ENCODE measurements at regions not wholly inside any gene's neighbourhood (a gene's known extent, or its start where the extent isn't known, plus 50 kb on each side); places are given as distances from the start of the nearest gene placed in this dataset.

DNA sequence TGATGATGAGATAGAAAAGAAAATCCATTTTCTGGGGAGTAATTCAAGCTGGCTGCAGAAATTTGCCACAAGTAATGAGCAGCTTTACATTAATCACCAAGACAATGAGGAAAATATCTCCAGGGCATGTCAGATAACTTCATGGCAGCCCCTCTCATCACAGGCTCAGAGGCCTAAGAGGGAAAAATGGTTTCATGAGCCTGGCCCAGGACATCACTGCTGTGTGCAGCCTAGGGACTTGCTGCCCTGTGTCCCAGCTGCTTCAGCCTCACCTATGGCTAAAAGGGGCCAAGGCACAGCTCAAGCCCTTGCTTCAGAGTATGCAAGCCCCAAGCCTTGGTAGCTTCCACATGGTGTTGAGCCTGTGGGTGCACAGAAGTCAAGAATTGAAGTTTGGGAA is 161.7 kb downstream of the OPA1 start:
- no peak for DNase-seq

DNA sequence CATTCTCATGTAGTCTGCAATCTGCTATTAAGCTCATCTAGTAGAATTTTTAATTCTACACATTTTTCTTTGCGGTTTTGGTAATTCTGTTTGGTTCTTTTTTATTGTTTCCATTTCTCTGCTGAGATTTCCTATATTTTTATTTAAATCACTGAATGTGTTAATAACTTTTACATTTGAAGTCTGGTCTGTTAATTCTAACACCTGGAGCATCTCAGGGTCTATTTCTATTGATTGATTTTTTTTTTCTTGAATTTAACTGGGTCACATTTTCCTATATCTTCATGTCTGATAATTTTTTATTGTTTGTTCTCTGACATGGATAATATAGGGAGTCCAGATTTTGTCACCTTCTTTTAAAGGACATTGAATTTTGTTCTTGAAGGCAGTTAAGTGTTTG is 163.5 kb downstream of the OPA1 start:
- no peak for DNase-seq

DNA sequence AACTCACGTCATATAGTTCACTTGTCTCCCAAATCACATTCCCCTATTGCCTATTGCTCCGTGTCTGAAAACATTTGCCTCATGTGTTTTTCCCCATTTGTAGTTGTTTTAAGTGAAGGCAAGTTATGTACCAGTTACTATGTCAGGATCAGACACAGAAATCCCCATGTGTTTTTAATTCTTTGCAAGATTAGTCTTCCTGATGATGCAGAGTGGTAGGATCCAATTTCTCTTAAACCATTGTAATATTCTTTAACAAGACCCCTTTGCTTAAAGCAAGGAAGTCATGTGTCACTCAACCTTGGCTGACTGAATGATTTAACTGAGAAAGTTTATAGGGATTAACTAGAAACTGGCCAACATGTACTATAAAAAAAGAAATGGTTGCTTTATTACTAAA is 164.4 kb downstream of the OPA1 start:
- DNase-seq, result no peak

DNA sequence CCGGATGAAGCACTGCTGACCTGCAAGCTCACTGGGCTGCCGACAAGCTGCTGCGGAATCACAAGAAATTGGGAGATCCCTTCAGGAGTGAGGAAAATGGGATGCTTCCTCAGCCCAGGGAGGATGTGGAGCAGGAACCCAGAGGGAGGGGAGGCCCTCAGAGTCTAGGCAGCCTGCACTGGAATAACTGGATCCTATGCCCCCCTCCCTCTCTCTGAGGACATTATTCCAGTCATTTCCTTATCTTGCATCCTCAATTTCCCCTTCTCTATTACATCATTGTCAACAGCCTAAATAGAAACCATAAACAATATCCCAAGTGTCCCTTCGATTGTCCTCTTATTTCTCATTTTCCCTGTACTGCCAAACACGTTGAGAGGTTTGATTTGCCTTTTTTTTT is 169.0 kb downstream of the OPA1 start:
- DNase-seq, result no peak

DNA sequence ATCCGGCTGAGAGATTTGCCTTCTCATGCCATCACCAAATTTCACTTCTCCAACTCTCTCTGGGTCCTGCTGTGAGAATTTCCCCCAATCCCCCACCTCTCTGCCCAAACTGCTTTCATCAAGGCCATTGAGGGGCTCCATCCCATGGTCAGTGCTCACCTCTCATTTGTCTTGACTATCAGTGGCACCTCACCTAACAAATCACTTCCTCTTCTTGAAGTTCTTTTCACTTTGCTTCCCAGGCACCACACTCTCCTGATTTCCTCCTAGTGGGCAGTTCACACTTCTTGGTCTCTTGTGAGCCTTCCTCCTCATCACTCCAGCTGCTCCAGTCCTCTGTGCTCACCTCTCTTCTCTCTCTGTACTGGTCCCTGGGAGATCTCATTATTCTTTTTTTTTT is 169.6 kb downstream of the OPA1 start:
- DNase-seq, result no peak

DNA sequence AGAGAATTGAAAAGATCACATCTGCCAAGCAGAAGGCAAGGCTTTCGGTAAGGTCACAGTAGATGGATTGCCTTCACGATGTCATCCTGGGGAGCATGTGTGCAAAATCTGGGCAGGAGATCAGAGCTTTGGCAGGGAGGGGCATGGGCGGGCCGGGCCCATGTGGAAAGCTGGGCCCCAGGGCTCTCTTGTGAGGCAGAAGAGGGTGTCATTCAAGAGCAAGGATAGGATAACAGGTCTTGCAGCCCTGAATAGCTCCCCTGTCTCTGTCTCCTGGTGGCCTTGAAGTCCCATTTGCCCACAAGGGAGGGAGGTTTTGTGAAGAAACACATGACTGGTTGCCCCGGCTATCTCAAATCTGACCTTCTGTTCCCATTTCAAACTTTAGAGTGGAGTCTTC is 172.0 kb downstream of the OPA1 start:
- no peak for DNase-seq

DNA sequence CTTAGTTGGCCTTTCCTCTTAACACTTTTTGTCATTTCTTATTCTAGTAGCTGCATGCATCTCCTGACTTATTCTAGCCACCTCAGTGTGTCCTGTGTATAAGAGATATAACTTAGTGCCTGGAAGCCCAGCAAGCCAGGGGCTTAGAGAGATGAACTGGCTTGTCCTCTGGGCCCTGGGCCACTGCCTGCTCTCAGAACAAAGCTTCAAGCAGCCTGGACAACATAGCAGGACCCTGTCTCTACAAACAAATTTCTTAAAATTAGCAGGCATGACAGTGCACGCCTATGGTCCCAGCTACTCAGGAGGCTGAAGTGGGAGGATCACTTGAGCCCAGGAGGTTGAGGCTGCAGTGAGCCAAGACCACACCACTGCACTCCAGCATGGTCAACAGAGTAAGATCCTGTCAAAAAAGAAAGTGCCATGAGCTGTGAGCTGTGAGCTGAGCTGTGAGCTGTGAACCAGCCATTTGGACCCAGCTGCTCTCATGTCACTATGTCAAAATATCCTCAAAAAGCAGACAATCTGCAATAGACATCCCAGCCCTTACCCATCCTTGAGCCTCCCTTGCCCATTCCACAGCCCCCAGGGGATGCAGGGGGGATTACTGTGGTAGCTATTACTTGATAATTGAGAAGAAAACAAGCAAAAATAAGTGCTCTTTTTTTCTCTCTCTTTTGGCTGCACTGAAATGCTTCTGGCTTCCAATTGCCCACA is 174.5 kb downstream of the OPA1 start:
- DNase-seq, result no peak

DNA sequence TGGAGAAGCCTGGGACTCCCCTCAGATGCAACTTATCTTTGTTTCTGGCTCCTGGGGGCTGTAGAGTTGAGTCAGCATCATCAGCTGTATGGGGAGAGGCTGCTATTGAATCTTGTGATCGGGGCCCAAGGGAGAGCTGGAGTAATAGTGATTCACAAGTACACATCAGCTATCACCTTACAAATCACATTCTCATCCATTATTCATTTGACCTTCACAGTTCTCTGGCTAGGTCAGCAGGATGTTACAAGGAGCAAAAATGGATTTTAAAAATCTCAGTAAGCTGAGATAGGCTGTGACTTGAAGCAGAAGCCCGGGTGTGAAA is 175.0 kb downstream of the OPA1 start:
- DNase-seq, result no peak

DNA sequence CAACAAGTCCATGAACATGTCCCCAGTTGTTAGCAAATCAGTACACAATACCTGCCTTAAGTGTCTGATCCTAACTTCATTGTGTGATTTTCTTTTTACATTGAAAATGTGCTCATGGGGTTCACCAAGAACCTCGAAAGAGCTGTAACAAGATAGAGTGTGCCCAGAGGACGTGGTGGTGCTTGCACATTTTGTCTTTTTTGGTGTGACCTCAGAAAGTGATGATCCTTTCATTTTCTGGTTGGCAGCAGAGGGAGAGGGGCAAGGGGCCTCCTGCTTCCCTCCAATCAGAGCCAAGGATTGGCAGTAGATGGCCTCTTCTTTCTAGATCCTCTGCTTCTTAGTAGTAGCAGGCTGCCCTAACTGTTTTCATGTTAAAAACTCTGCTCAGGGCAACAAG is 176.4 kb downstream of the OPA1 start:
- DNase-seq, result no peak

DNA sequence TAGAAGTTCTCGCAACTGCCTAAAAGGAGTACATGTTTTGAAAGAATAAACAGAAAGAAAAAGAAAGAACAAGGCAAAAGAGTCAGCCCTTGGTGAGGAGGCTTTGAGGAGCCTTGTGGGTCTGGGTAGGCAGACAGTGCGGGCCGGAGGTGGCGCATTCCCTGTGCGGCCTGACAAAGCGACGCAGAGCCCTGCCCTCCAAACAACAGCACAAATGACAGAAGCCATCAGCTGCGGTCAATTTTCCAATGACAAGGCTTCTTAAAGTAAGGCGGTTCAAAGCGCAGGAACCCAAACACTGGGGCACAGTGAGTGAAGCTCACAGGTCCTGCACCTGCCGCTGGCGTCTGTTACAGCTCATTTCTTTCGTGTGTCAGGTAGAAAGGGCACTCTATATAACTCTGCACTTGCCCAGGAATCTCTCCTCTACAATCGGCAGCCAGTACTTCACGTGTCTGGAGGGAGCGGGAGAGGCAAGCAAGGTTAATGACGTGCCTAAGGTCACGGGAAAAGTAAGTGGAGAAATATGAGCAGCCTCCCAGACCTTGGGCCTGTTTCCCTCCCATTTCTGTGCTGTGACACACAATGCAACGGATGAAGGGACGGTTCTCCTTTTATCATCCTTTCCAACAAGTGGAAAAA is 178.1 kb downstream of the OPA1 start:
- no peak for DNase-seq

DNA sequence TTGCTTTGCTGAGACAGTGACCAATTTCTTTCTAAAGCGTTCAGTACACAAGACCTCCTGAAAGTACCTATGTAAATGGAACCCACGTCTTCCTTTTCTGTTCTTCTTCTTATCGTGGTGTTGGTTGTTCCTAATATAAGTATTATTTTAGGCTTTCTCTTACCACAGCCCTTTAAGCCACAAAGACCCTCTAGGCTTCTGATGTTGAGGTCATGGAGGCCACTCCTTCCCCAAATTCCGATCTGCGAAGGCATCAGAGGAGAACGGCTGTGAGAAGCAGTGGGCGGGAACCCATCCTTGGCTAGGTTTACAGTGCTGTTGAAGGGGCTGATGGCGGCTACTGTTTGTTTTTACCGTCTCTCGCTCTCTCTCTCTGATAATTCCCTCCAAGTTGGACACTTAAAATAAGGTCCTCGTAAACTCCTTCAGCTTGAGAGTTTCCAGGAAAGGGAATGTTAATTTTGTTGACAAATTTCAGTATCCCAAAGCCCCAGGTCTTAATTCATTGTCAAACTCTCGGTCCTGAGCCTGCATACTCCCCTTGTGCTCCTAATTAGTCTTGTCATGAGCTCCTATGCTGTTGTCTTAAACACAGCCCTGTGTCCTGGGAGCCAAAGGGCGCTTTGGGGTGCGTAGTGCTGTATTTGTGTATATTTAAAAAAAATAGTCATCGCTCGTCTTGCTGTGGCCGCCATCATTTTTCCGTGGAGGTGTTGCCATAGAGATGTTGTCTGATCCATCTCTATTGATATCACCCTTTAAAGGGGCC is 178.8 kb downstream of the OPA1 start:
- DNase-seq, result no peak

DNA sequence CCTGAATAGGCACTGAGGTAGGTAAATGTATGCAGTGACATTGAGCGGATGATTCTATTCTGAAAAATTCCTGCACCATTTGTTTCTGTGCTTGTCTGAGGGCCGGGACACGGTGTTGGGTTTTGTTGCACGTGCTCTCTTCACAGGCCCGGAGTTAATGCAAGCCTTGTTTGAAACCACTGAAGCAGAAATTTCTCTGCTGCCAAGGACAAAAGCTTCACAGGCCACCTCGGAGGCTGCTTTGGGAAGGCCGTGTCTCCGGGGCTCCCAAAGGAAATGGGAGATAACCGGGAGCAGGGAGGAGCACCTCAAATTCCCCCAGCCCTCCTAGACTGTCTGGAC is 179.4 kb downstream of the OPA1 start:
- no peak for DNase-seq

DNA sequence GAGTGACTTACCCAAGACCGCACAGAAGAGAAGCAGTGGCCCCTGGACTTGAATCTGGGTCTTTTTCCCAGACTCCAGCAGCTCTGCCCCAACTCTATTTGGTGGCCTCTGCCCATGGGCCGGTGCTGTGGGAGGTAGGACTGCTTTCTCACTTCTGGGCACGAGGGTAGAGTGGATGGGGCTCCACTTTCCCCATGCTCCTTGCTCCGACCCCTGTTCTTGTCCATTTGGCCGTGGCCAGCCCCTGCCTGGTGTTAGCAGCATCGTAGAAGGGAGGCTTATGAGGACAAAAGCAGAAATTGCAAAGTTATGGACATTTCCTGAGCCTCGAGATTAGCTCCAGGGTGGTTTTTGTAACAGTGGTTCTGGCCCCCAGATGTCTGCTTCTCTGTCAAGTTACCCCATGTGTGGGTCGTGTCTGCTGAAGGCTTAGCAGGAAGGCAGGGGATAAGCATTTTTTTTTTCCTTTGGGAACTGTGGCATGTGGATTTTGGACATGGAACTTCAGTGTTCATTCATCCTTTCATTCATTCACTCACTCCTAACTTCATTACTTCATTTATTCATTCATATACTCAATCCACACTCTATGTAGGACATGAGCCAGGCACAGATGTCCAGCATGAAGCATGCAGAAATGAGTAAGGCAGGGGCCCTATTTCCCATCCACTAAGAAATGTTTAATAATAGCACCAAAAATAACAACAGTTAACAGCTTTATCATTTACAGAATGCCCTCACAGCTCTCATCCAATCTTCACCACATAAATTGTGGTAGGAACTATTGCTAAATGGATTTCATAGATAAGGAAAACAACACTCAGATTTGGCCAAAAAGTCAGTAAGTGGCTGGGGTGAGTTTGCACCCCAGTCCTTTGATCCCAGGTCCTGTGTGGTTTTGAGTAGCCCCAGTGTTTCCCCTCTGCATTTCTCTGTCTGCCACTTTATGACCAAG is 180.5 kb downstream of the OPA1 start:
- DNase-seq, result no peak

DNA sequence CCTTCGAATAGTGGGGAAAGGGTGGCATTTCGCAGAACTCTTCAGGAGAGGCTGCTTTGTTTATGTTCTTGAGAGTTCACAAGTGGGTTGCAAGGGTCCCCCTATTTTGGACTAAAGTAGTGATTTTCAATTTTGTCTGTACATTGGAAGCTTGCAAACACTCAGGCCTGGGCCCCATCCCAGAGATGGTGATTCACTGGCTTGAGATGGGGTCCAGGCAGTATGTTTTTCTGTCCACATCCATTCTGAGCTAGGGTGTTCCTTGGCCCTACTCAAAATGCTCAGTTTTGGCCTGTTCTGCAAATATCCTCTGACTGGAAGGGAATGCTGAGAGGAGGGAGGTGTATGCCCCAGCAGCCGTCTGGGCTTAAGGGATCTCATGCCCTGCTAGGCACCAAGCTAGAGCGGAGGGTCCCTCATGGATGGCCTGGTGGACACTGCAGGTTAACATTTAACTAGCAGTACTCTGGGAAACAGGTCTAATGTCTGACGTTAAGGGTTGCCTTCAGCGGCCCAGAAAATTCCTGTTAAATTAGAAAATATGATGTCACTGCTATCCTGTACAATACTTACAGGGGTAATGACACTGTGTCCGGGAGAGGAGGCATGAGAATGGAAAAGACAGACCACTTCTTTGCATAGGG is 181.4 kb downstream of the OPA1 start:
- DNase-seq, result no peak

DNA sequence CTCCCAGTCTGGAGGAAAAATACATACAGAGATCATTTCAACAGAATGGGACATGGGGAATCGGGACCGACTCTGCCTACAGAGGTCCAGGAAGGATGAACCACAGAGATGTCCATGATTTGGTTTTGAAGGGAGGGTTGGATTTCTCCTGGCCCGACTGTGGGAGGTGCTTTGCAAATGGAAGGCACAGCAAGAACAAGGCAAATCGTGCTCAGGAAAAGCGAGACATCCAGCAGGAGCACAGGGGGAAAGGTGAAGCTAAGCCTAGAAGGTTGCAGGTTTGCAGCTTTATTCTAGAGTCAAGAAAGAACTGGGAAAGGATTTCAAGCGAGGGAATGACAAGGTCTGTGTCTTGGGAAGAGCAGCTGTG is 181.9 kb downstream of the OPA1 start:
- DNase-seq, result no peak

DNA sequence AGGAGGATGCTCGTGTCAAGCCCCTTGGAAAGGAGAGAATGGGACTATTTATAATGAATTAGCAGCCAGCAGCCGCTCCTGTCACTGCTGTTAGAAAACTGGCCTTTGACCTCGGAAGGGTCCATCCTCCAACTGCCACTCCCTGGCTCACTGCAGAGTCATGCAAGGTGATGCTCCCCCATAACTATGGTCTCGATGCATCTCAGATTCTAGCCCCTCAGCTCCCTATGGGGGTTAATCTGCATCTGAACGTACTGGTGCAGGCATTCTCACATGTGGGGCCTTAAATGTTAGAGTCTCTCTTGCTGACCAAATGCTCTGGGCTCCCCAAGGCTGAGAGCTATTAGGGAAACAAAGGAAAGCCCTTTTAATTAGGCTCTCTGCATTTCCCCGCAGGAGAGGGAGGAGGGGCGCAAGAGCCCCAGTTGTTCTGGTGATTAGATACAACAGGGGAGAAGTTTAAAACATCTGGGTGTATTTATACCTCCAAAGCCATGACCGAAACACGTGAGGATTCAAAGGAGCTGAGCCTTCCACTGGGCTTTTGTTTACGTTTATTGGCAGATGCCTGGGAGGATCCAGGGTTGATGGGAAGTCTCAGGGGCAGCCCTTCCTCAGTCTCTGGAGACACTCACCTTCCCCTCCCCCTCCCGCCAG is 182.5 kb downstream of the OPA1 start:
- DNase-seq, result no peak

DNA sequence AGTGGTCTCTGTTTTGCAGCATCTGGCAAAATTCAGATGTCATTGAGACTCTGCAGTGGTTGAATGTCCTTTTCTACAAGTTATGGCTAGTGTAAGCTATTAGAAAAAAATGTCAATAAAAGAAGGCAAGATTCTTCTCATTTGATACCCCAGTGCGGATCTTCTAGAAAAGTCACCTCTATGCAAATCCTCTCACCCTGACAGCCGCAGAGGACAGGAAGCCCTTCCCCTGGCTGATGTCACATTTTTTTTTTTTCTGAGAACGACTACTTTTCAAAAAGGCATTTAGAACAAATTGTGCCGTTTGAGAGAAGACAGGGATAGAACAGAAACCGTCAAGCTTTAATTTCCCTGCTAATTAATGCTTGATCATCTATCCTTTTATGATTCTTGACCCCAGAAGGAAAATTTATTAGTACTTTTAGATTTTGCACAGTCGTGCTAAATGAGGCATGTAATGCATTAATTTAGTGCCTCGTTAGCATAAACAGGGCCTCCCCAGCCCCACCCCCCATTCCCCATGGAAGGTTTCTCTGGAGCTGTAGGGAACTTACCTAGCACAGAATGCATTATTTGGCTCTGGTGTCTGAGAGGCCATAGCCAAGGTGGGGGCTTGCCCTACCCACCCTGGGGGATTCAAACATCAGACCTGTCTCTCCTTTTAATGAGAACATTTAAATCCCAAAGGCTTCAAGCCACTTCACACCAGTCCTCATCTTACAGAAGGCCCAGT is 183.8 kb downstream of the OPA1 start:
- DNase-seq, result no peak

DNA sequence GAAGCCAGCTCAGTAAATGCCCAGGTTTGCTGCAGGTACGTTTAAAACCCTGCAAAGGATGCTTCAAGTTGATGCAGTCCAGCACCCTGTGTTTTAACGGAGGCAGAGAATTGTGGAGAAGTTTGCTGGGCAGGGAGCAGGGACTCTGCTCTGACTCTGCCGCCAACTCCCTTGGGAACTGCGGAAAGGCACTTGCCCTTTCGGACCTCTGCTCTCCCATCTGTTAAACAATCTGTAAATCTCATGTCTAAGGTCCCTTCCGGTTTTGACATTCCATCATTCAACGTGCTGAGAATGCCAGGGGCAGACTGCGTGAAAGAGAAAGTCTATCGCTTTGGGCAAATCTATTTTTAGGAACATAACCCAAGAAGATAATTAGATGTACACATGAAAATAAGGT is 184.5 kb downstream of the OPA1 start:
- DNase-seq, result no peak

DNA sequence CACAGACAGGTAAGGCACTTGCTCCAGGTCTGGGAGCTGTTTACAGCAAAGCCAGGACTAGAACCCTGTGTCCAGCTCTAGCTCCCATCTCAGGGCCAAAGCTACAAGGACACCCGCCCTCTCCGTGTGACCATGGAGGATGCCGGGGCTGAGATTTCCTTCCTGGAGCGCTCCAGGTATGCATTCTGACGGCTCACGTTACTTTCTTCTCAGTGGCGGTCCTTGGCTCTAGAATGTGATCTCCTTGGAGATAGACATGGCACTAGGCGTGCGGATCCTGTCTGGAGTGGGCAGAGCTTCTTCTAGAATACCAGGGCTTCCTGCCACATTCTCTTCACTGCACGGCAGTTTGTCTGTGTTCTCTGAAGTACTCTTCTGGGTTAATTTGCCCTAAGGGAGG is 185.7 kb downstream of the OPA1 start:
- DNase-seq, result no peak

DNA sequence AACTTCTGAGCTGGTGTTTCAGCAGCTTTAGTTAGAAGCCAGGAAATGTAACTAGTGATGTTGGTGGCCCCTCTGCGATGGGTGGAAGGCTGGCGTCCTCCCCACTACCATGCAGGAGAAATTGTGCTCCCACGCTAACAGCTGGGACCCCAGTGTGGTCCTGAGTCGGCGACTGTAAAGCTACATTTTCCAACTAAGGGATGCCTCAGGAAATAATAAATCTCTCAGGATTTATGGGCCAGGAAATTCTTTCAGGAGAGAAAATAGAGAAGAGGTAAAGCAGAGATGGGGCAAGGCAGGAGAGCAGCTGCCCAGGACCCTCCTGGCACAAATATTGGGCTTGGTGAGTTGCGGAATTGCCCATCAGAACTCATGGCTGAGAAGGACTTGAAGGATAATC is 186.9 kb downstream of the OPA1 start:
- no peak for DNase-seq

DNA sequence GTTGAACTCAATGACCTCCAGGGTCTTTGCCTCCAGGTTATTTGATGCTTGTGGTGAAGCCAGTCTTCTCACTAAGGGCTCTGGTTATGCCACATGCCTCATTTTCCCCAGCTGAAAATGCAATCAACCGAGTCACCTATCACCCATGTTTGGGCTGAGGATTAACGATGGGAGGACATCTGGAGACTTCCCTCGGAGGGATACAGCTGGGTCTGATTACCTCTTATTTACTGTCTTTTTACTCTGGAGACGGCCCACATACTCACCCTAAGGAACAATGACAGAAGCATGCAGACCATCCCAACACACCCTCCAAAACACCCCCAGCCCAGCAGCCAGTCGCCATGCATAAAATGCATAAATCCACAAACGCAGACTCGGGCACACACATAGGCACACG is 187.4 kb downstream of the OPA1 start:
- no peak for DNase-seq

All from fibroblast of skin of scalp (primary cell).